K562 (cell line): ENCODE measurements at regions not wholly inside any gene's neighbourhood (a gene's known extent, or its start where the extent isn't known, plus 50 kb on each side); places are given as distances from the start of the nearest gene placed in this dataset.

ENCODE experiments used
- CBFA2T3 ChIP-seq: fragments of 450-650 bp; IDR thresholded peaks from 2 replicates; pipeline ENCODE4 v1.6.1; 2017
- CBFB ChIP-seq: sonication (generic); formaldehyde crosslinking; IDR thresholded peaks from 2 replicates; pipeline ENCODE4 v1.4.0; 2020; ENCODE audit warnings: mild to moderate bottlenecking, missing genetic modification reagents
- CC2D1A ChIP-seq: fragments of 450-650 bp; IDR thresholded peaks from 2 replicates; pipeline ENCODE4 v1.6.1; 2017; ENCODE audit warnings: mild to moderate bottlenecking
- CREBBP ChIP-seq: IDR thresholded peaks from one replicate; pipeline ENCODE4 v1.6.1; 2012; ENCODE audit warnings: low read depth, mild to moderate bottlenecking, control low read depth, inconsistent platforms, low read length
- CREM ChIP-seq: IDR thresholded peaks from 2 replicates; pipeline ENCODE4 v1.6.1; 2014; ENCODE audit warnings: antibody characterized with exemption, low read depth
- DPF2 ChIP-seq: fragments of 450-650 bp; IDR thresholded peaks from 2 replicates; pipeline ENCODE4 v1.6.1; 2016
- JUNB ChIP-seq: fragments of 450-650 bp; formaldehyde crosslinking; conservative IDR thresholded peaks from 2 replicates; pipeline ENCODE4 v1.4.0; 2020; ENCODE audit warnings: mild to moderate bottlenecking
- KLF13 ChIP-seq: fragments of 450-650 bp; IDR thresholded peaks from 2 replicates; pipeline ENCODE4 v1.6.1; 2016; ENCODE audit warnings: missing genetic modification characterization, low read depth, mild to moderate bottlenecking, missing compliant biosample characterization, moderate library complexity, borderline replicate concordance
- MAFF ChIP-seq: IDR thresholded peaks from 2 replicates; pipeline ENCODE4 v1.6.1; 2012; ENCODE audit warnings: low read length, improper control_type of control experiment
- MTA1 ChIP-seq: fragments of 450-650 bp; IDR thresholded peaks from 2 replicates; pipeline ENCODE4 v1.6.1; 2017; ENCODE audit warnings: borderline replicate concordance
- MTA2 ChIP-seq: fragments of 450-650 bp; IDR thresholded peaks from 2 replicates; pipeline ENCODE4 v1.6.1; 2016; ENCODE audit warnings: low read depth
- OTX1 ChIP-seq: fragments of 450-650 bp; formaldehyde crosslinking; IDR thresholded peaks from 2 replicates; pipeline ENCODE4 v1.4.0; 2022; ENCODE audit warnings: mild to moderate bottlenecking
- RFX1 ChIP-seq: fragments of 450-650 bp; IDR thresholded peaks from 2 replicates; pipeline ENCODE4 v1.6.1; 2016; ENCODE audit warnings: mild to moderate bottlenecking, moderate library complexity
- SETDB1 ChIP-seq: IDR thresholded peaks from one replicate; pipeline ENCODE4 v1.6.1; 2012; ENCODE audit warnings: low read length, control low read depth, inconsistent platforms
- SPI1 ChIP-seq: IDR thresholded peaks from 2 replicates; pipeline ENCODE4 v1.6.1; 2011; ENCODE audit warnings: low read depth, low read length, control low read depth, borderline replicate concordance
- SREBF2 ChIP-seq: sonication (generic); formaldehyde crosslinking; IDR thresholded peaks from 2 replicates; pipeline ENCODE4 v1.4.0; 2020; ENCODE audit warnings: mild to moderate bottlenecking, missing genetic modification reagents
- TCF3 ChIP-seq: sonication (generic); formaldehyde crosslinking; IDR thresholded peaks from 2 replicates; pipeline ENCODE4 v1.4.0; 2020; ENCODE audit warnings: mild to moderate bottlenecking, missing genetic modification reagents
- TEAD4 ChIP-seq, 2 experiments: sonication (generic) in 1 of 2; formaldehyde crosslinking in 1 of 2; IDR thresholded peaks; 2 replicates each; pipeline versions ENCODE4 v1.6.1 to v1.8.0; 2012 to 2022; ENCODE audit warnings: borderline replicate concordance in 1 of 2, inconsistent platforms in 1 of 2, low read length in 1 of 2, mild to moderate bottlenecking in 1 of 2, missing genetic modification reagents in 1 of 2
- TRIM24 ChIP-seq, 2 experiments: fragments of 450-650 bp; IDR thresholded peaks; 2 replicates each; pipeline ENCODE4 v1.6.1; 2016
- YY1 ChIP-seq, 3 experiments: IDR thresholded peaks; 2 replicates each; pipeline ENCODE4 v1.6.1; 2011; ENCODE audit warnings: low read length in 2 of 3, mild to moderate bottlenecking in 2 of 3, moderate library complexity in 2 of 3, borderline replicate concordance in 1 of 3, control low read depth in 1 of 3, low read depth in 1 of 3; ENCODE audit not compliant: insufficient read depth in 3 of 3, insufficient replicate concordance in 2 of 3, control insufficient read depth in 1 of 3, insufficient read length in 1 of 3; ENCODE audit errors: extremely low read depth in 1 of 3
- ZKSCAN3 ChIP-seq: fragments of 250-450 bp; sonication (Bioruptor Pico); IDR thresholded peaks from 2 replicates; pipeline ENCODE4 v1.4.0; 2020
- ZNF780A ChIP-seq: fragments of 250-450 bp; sonication (Bioruptor Pico); IDR thresholded peaks from 2 replicates; pipeline ENCODE4 v1.5.0; 2021; ENCODE audit warnings: mild to moderate bottlenecking
- TF ChIP-seq, protein P1 (sequence below): fragments of 250-450 bp; sonication (Bioruptor Pico); IDR thresholded peaks from 2 replicates; pipeline ENCODE4 v1.5.0; 2020; ENCODE audit warnings: mild to moderate bottlenecking, borderline replicate concordance
- TF ChIP-seq, protein P2 (sequence below): fragments of 250-450 bp; sonication (Bioruptor Pico); IDR thresholded peaks from 2 replicates; pipeline ENCODE4 v1.9.0; 2021; ENCODE audit warnings: mild to moderate bottlenecking
- TF ChIP-seq, protein P3 (sequence below): sonication (generic); formaldehyde crosslinking; IDR thresholded peaks from 2 replicates; pipeline ENCODE4 v1.8.0; 2023; ENCODE audit warnings: missing genetic modification reagents, mild to moderate bottlenecking, borderline replicate concordance

DNA sequence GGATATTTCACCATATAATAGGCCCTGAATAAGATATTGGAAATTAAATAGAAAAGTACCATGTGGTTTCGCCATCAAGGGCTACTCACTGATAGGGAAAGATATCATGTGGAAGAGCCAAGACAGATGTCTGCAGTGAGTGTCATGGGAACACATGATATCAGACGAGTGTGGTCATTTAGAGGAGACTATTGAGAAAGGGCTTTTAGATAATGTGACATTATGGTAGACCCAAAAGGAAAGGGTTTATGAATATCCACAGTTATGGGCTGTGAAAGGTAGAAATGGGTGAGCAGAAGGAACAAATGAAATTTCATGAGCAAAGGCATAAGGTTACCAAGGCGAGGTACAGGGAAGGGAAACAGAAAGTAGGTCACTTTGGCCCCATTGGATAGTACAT lies 182.3 kb upstream of the PRSS16 start (continued):
- TF ChIP-seq JUNB (no peak), TEAD4 (IDR thresholded peaks at IDR 0.05; ENCODE audit: low read length) (peak; percentile 72), TEAD4 (CRISPR knock-in tag; IDR thresholded peaks at IDR 0.05; ENCODE audit: borderline replicate concordance) (no peak), ZNF780A (CRISPR knock-in tag) (no peak), MTA2 (peak; percentile 36; the same call in 1 of the 2 replicates), TRIM24 (IDR thresholded peaks at IDR 0.05) (peak in 1 of 2 experiments; percentile 39; a peak in 1 of 4 replicates), SREBF2 (CRISPR knock-in tag) (no peak), MTA1 (no peak), SETDB1 (no peak), YY1 (IDR thresholded peaks at IDR 0.05; ENCODE audit: borderline replicate concordance in 1 of 3, control insufficient read depth in 1 of 3, extremely low read depth in 1 of 3, insufficient read depth in 3 of 3, insufficient read length in 1 of 3, insufficient replicate concordance in 2 of 3, low read depth in 1 of 3, low read length in 2 of 3) (no peak), TCF3 (peak; percentile 63), RFX1 (peak; percentile 52), OTX1 (CRISPR knock-in tag) (0 out of 2 replicates have a peak, but pooled peaks have one; percentile 36), CBFB (CRISPR knock-in tag) (no peak), SPI1 (no peak), CREM (no peak), CREBBP (no peak), DPF2 (peak; percentile 51; the same call in 1 of the 2 replicates), KLF13 (no peak), ZKSCAN3 (CRISPR knock-in tag) (no peak), MAFF (no peak), CBFA2T3 (peak; percentile 79), CC2D1A (no peak)
- TF ChIP-seq, protein P1, sequence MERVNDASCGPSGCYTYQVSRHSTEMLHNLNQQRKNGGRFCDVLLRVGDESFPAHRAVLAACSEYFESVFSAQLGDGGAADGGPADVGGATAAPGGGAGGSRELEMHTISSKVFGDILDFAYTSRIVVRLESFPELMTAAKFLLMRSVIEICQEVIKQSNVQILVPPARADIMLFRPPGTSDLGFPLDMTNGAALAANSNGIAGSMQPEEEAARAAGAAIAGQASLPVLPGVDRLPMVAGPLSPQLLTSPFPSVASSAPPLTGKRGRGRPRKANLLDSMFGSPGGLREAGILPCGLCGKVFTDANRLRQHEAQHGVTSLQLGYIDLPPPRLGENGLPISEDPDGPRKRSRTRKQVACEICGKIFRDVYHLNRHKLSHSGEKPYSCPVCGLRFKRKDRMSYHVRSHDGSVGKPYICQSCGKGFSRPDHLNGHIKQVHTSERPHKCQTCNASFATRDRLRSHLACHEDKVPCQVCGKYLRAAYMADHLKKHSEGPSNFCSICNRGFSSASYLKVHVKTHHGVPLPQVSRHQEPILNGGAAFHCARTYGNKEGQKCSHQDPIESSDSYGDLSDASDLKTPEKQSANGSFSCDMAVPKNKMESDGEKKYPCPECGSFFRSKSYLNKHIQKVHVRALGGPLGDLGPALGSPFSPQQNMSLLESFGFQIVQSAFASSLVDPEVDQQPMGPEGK (CRISPR knock-in tag), result no peak
- TF ChIP-seq, protein P2, sequence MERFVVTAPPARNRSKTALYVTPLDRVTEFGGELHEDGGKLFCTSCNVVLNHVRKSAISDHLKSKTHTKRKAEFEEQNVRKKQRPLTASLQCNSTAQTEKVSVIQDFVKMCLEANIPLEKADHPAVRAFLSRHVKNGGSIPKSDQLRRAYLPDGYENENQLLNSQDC, result no peak
- TF ChIP-seq, protein P3, sequence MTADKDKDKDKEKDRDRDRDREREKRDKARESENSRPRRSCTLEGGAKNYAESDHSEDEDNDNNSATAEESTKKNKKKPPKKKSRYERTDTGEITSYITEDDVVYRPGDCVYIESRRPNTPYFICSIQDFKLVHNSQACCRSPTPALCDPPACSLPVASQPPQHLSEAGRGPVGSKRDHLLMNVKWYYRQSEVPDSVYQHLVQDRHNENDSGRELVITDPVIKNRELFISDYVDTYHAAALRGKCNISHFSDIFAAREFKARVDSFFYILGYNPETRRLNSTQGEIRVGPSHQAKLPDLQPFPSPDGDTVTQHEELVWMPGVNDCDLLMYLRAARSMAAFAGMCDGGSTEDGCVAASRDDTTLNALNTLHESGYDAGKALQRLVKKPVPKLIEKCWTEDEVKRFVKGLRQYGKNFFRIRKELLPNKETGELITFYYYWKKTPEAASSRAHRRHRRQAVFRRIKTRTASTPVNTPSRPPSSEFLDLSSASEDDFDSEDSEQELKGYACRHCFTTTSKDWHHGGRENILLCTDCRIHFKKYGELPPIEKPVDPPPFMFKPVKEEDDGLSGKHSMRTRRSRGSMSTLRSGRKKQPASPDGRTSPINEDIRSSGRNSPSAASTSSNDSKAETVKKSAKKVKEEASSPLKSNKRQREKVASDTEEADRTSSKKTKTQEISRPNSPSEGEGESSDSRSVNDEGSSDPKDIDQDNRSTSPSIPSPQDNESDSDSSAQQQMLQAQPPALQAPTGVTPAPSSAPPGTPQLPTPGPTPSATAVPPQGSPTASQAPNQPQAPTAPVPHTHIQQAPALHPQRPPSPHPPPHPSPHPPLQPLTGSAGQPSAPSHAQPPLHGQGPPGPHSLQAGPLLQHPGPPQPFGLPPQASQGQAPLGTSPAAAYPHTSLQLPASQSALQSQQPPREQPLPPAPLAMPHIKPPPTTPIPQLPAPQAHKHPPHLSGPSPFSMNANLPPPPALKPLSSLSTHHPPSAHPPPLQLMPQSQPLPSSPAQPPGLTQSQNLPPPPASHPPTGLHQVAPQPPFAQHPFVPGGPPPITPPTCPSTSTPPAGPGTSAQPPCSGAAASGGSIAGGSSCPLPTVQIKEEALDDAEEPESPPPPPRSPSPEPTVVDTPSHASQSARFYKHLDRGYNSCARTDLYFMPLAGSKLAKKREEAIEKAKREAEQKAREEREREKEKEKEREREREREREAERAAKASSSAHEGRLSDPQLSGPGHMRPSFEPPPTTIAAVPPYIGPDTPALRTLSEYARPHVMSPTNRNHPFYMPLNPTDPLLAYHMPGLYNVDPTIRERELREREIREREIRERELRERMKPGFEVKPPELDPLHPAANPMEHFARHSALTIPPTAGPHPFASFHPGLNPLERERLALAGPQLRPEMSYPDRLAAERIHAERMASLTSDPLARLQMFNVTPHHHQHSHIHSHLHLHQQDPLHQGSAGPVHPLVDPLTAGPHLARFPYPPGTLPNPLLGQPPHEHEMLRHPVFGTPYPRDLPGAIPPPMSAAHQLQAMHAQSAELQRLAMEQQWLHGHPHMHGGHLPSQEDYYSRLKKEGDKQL (CRISPR knock-in tag), result no peak
